OCI-LY1 (cell line): ENCODE measurements at regions not wholly inside any gene's neighbourhood (a gene's known extent, or its start where the extent isn't known, plus 50 kb on each side); places are given as distances from the start of the nearest gene placed in this dataset.

Source experiments
- CTCF ChIP-seq: fragments of 200-600 bp; sonication (generic), shearing (Covaris generic); IDR thresholded peaks from 2 replicates; pipeline ENCODE4 v1.5.1; 2017; ENCODE audit warnings: mild to moderate bottlenecking, antibody characterized with exemption, low read length, moderate library complexity, mixed read lengths
- EZH2 ChIP-seq: fragments of 200-600 bp; sonication (generic), shearing (Covaris generic); IDR thresholded peaks from 2 replicates; pipeline ENCODE4 v1.8.0; 2017; ENCODE audit warnings: borderline replicate concordance, mixed run types, mild to moderate bottlenecking, antibody characterized with exemption, low read length, moderate library complexity, mixed read lengths

DNA sequence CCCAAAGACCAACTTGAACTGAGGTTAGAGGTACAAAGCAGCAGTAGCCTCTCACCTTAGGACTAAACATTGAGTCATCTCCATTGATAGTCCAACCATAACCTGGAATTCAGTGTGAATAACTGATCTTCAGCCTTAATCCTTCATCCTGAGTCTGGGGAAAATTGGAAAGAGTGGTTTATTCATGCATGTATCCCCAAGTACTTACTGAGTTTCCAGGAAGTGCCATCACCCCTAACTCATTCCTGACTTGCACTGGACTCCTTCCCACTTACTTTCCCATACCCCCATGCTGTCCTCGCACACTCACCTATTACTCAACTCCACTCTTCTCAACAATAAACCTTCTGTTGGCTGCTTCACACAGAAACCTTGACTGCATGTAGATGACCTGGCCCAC lies 161.4 kb upstream of the ZNF462 start:
- no peak for TF ChIP-seq CTCF
- no peak for TF ChIP-seq EZH2
